ENCODE measurements at regions not wholly inside any gene's neighbourhood (a gene's known extent, or its start where the extent isn't known, plus 50 kb on each side); places are given as distances from the start of the nearest gene placed in this dataset.
"Not testable (repeated sequence)": the region's sequence is repeated elsewhere in the genome, so short reads cannot be mapped to it uniquely, and the experiment has no call there.

- WGBS (ENCODE audit: low lambda C conversion rate, missing lambda C conversion rate) = 100% methylated on average over 1 of the region's 17 CpGs
Measured at GRCh38 chr13:63842102-63842501, 2426.5 kb upstream of the PCDH20 start.

GRCh38 chr13:63840551-63841421, 2425.1 kb upstream of the PCDH20 start:
- H3K4me3 ChIP-seq = no peak overlapping the region

More at GRCh38 chr13:63842102-63842501, 2426.5 kb upstream of the PCDH20 start:
- no peaks in the 10 kb centered on the region for H3K36me3 ChIP-seq (replicated peaks; ENCODE audit: insufficient read depth, low read depth)
- no peaks in the 10 kb centered on the region for H3K79me2 ChIP-seq
- no peak overlapping the region for H3K27ac ChIP-seq
- no peaks in the 10 kb centered on the region for H3K4me1 ChIP-seq (ENCODE audit: insufficient read depth)
- H3K4me2 ChIP-seq = no peak overlapping the region
- H3K9me3 ChIP-seq (ENCODE audit: low read depth) = no peaks in the 10 kb centered on the region
- no peak overlapping the region for H3K4me3 ChIP-seq
- no peak overlapping the region for H2AFZ ChIP-seq
- no peaks in the 10 kb centered on the region for H3K9me2 ChIP-seq (replicated peaks; ENCODE audit: insufficient read depth)
- DNase-seq (ENCODE audit: low spot score) = no peak
- TF ChIP-seq CTCF (IDR thresholded peaks at IDR 0.05; ENCODE audit: poor library complexity) (no peak), EZH2phosphoT487 (IDR thresholded peaks at IDR 0.05; ENCODE audit: low read depth, severe bottlenecking, unreplicated experiment) (no peak), EZH2 (IDR thresholded peaks at IDR 0.05; ENCODE audit: borderline replicate concordance) (no peak)
- no peaks in the 10 kb centered on the region for H4K20me1 ChIP-seq (ENCODE audit: insufficient read depth, poor library complexity, severe bottlenecking)
- no peaks in the 10 kb centered on the region for H3K27me3 ChIP-seq

DNA sequence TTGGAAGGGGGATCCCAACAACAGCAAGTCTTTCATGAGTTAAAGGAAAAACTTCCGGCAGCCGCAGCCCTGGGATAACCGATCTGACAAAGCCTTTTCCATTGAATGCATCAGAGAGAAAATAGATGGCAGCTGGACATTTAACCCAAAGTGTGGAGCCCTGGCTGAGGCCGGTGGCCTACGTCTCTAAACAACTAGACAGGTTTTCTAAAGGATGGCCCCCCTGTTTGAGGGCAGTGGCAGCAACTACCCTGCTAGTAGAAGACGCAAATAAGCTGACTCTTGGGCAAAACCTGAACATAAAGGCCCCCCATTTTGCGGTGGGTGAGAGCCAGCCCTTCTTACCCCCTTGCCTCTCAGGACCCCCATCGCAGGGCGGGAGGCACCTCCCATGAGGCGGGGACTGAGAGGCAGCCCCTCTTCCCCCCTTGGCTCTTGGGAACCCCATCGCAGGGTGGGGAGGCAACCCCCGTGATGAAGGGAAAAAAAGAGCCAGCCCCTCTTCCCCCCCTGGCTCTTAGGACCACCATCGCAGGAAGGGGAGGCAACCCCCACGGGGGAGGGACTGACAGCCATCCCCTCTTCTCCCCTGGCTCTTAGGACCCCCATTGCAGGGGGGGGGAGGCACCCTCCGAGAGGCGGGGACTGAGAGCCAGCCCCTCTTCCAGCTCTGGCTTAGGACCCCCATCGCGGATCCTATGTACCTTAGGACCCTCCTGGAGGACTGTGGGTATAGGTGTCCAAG, 2422.9 kb upstream of the PCDH20 start:
- DNase-seq (ENCODE audit: low spot score) = no peak

More at GRCh38 chr13:63840551-63841421, 2425.1 kb upstream of the PCDH20 start:
- Histone ChIP-seq H3K36me3 (replicated peaks; ENCODE audit: insufficient read depth, low read depth) (no peaks in the 10 kb centered on the region), H3K9me2 (replicated peaks; ENCODE audit: insufficient read depth) (no peaks in the 10 kb centered on the region), H2AFZ (no peak overlapping the region), H3K9me3 (ENCODE audit: low read depth) (no peaks in the 10 kb centered on the region), H3K27me3 (no peaks in the 10 kb centered on the region), H3K4me2 (no peak overlapping the region), H4K20me1 (ENCODE audit: insufficient read depth, poor library complexity, severe bottlenecking) (no peaks in the 10 kb centered on the region), H3K4me1 (ENCODE audit: insufficient read depth) (no peaks in the 10 kb centered on the region), H3K79me2 (no peaks in the 10 kb centered on the region), H3K27ac (no peak overlapping the region)
- TF ChIP-seq EZH2phosphoT487 (IDR thresholded peaks at IDR 0.05; ENCODE audit: low read depth, severe bottlenecking, unreplicated experiment) (no peak), CTCF (IDR thresholded peaks at IDR 0.05; ENCODE audit: poor library complexity) (no peak), EZH2 (IDR thresholded peaks at IDR 0.05; ENCODE audit: borderline replicate concordance) (no peak)
- DNase-seq (ENCODE audit: low spot score) = no peak
- WGBS (ENCODE audit: low lambda C conversion rate, missing lambda C conversion rate) = 96% methylated on average over 12 of the region's 44 CpGs

GRCh38 chr13:63837701-63838100, 2422.1 kb upstream of the PCDH20 start:
- not testable (repeated sequence) for DNase-seq (ENCODE audit: low spot score); H3K27ac ChIP-seq
- WGBS (ENCODE audit: low lambda C conversion rate, missing lambda C conversion rate) = 93% methylated on average over 4 of the region's 21 CpGs

More for the DNA sequence above, 2422.9 kb upstream of the PCDH20 start:
- H3K36me3 ChIP-seq (replicated peaks; ENCODE audit: insufficient read depth, low read depth) = no peaks in the 10 kb centered on the region
- H3K4me3 ChIP-seq = no peak overlapping the region
- H3K9me3 ChIP-seq (ENCODE audit: low read depth) = no peaks in the 10 kb centered on the region
- H3K4me1 ChIP-seq (ENCODE audit: insufficient read depth) = no peaks in the 10 kb centered on the region
- TF ChIP-seq CTCF (IDR thresholded peaks at IDR 0.05; ENCODE audit: poor library complexity) = no peak
- TF ChIP-seq EZH2 (IDR thresholded peaks at IDR 0.05; ENCODE audit: borderline replicate concordance) = no peak
- TF ChIP-seq EZH2phosphoT487 (IDR thresholded peaks at IDR 0.05; ENCODE audit: low read depth, severe bottlenecking, unreplicated experiment) = no peak
- H3K27ac ChIP-seq = no peak overlapping the region
- no peak overlapping the region for H3K4me2 ChIP-seq
- WGBS (ENCODE audit: low lambda C conversion rate, missing lambda C conversion rate) = 95% methylated on average over 13 of the region's 18 CpGs
- H3K79me2 ChIP-seq = no peaks in the 10 kb centered on the region
- H4K20me1 ChIP-seq (ENCODE audit: insufficient read depth, poor library complexity, severe bottlenecking) = no peaks in the 10 kb centered on the region
- no peaks in the 10 kb centered on the region for H3K27me3 ChIP-seq
- H3K9me2 ChIP-seq (replicated peaks; ENCODE audit: insufficient read depth) = no peaks in the 10 kb centered on the region
- H2AFZ ChIP-seq = no peak overlapping the region

GRCh38 chr13:63829609-63830008, 2414.0 kb upstream of the PCDH20 start:
- H4K20me1 ChIP-seq (ENCODE audit: insufficient read depth, poor library complexity, severe bottlenecking); H3K9me2 ChIP-seq (replicated peaks; ENCODE audit: insufficient read depth); H2AFZ ChIP-seq; DNase-seq (ENCODE audit: low spot score); H3K9me3 ChIP-seq (ENCODE audit: low read depth); H3K4me2 ChIP-seq; H3K27ac ChIP-seq; H3K79me2 ChIP-seq; H3K4me3 ChIP-seq; H3K27me3 ChIP-seq; H3K4me1 ChIP-seq (ENCODE audit: insufficient read depth); H3K36me3 ChIP-seq (replicated peaks; ENCODE audit: insufficient read depth, low read depth): not testable (repeated sequence)
- no CpG with 5 or more reads among the region's 2 CpGs for WGBS (ENCODE audit: low lambda C conversion rate, missing lambda C conversion rate)

More at GRCh38 chr13:63837701-63838100, 2422.1 kb upstream of the PCDH20 start:
- not testable (repeated sequence) for H2AFZ ChIP-seq; H3K27me3 ChIP-seq; H3K9me3 ChIP-seq (ENCODE audit: low read depth); H3K4me1 ChIP-seq (ENCODE audit: insufficient read depth); H3K4me3 ChIP-seq; H3K9me2 ChIP-seq (replicated peaks; ENCODE audit: insufficient read depth); H3K4me2 ChIP-seq; H4K20me1 ChIP-seq (ENCODE audit: insufficient read depth, poor library complexity, severe bottlenecking); H3K36me3 ChIP-seq (replicated peaks; ENCODE audit: insufficient read depth, low read depth); H3K79me2 ChIP-seq

Measured in hepatocyte (in vitro differentiated cells).